ENCODE measurements at regions not wholly inside any gene's neighbourhood (a gene's known extent, or its start where the extent isn't known, plus 50 kb on each side); places are given as distances from the start of the nearest gene placed in this dataset.

GRCh38 chr17:33668516-33668915 is 375.4 kb upstream of the ASIC2 start:
- H2AFZ ChIP-seq (ENCODE audit: control insufficient read depth, low read depth, low read length) = no peak overlapping the region
- POLR2A ChIA-PET = no interaction called here
- H3K27ac ChIP-seq (ENCODE audit: control insufficient read depth, insufficient read depth) = no peak overlapping the region
- FAIRE-seq (no peak), ATAC-seq (no peak), DNase-seq (ENCODE audit: low read depth, low spot score) (no peak)
- SMC1A ChIA-PET (ENCODE audit: uncharacterized antibody, unreplicated experiment) = no interaction called here
- RAD21 ChIA-PET (ENCODE audit: unreplicated experiment) = no interaction called here
- no peaks in the 10 kb centered on the region for H3K4me1 ChIP-seq (ENCODE audit: control insufficient read depth, insufficient read depth, low read length)
- no peaks in the 10 kb centered on the region for H3K36me3 ChIP-seq (ENCODE audit: control insufficient read depth in 2 of 2, insufficient read depth in 2 of 2, low read length in 1 of 2)
- no peak overlapping the region for H3K9ac ChIP-seq (ENCODE audit: control insufficient read depth, insufficient read depth, low read length)
- WGBS (ENCODE audit: insufficient coverage, insufficient replicate concordance, low lambda C conversion rate, missing lambda C conversion rate) = 39% methylated on average over 3 of the region's 3 CpGs
- no peaks in the 10 kb centered on the region for H3K9me3 ChIP-seq (replicated peaks; ENCODE audit: control insufficient read depth, insufficient read depth, low read length)
- in situ Hi-C loops (cut with MboI) = no loop called here
- TF ChIP-seq EED (IDR thresholded peaks at IDR 0.05; ENCODE audit: low read depth) = no peak
- TF ChIP-seq MLLT1 (IDR thresholded peaks at IDR 0.05) = no peak
- no peak for TF ChIP-seq ETV6 (conservative IDR thresholded peaks at IDR 0.05 in 1 of 2, IDR thresholded peaks at IDR 0.05 in 1 of 2; ENCODE audit: borderline replicate concordance in 1 of 2, low read depth in 1 of 2)
- TF ChIP-seq SUZ12 (IDR thresholded peaks at IDR 0.05; ENCODE audit: unreplicated experiment) = no peak
- TF ChIP-seq RAD21 (IDR thresholded peaks at IDR 0.05; ENCODE audit: insufficient read depth, low read depth, low read length) = no peak
- no peak for TF ChIP-seq E2F8 (IDR thresholded peaks at IDR 0.05; ENCODE audit: low read depth, partially characterized antibody)
- TF ChIP-seq ELK1 (IDR thresholded peaks at IDR 0.05; ENCODE audit: low read depth, low read length) = no peak
- no peaks in the 10 kb centered on the region for H4K20me1 ChIP-seq (ENCODE audit: control insufficient read depth, insufficient read depth)
- no peaks in the 10 kb centered on the region; a peak in 1 of 4 replicates for H3K27me3 ChIP-seq (replicated peaks in 1 of 2; ENCODE audit: control insufficient read depth in 2 of 2, insufficient read depth in 2 of 2, low read length in 1 of 2)
- H3K79me2 ChIP-seq (ENCODE audit: control insufficient read depth, insufficient read depth, low read length) = no peaks in the 10 kb centered on the region
- no peak overlapping the region for H3K4me3 ChIP-seq
- intact Hi-C loops (cut with micrococcal nuclease; ENCODE audit: unreplicated experiment) = loop anchor here (5.0 kb wide), 1 partner anchor 211 kb away; no protein-coding TSS in a partner anchor
- H3K4me2 ChIP-seq (ENCODE audit: control insufficient read depth, insufficient read depth) = no peak overlapping the region
- BruUV-seq (replicated peaks) = no TSS peak
- CTCF ChIA-PET = no interaction called here

Measured in GM12878 (cell line).